ENCODE measurements at regions not wholly inside any gene's neighbourhood (a gene's known extent, or its start where the extent isn't known, plus 50 kb on each side); places are given as distances from the start of the nearest gene placed in this dataset.
"Not testable (repeated sequence)": the region's sequence is repeated elsewhere in the genome, so short reads cannot be mapped to it uniquely, and the experiment has no call there.

DNA sequence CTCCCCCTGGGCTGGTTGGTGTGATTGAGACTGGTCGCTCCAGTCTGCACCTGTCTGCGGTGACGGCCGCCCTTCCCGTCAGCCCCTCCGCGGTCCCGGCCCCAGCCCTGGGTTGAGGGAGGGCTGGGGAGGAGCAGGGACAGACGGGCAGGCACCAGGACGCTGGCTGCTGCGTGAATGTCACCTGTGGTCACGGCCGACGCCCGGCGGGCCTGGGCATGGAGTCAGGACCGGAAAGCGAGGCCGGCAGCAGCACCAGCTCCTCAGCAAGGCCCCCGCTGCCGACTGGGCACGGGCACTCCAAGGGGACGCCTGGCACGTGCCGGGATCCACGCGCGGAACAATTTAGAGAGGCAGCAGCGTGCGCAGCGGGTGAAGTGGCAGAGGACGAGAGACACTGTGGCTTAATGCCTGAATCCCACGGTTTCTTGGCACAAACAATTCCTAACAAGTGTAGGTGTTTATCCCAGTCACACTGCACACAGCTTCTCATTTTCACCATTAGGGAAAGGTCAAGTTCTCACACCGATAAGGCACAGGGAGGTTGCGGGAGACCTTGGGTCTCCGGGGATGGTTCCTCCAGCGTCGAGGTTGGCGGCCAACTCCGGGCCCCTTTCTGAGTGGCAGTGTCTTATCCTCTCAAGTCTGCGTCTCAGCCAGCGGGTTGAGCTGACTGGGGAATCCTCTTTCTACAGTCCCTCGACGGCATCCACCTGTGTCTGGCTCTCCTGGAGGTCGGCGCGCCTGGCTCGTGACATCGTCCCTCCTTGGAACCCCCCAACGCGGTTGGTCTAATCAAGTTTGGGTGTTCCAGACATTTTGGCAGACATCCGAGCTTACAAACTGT is 66.4 kb upstream of the ADGRA1 start:
- DNase-seq (ENCODE audit: low read depth in 4 of 4, low spot score in 2 of 4) = no peak

DNA sequence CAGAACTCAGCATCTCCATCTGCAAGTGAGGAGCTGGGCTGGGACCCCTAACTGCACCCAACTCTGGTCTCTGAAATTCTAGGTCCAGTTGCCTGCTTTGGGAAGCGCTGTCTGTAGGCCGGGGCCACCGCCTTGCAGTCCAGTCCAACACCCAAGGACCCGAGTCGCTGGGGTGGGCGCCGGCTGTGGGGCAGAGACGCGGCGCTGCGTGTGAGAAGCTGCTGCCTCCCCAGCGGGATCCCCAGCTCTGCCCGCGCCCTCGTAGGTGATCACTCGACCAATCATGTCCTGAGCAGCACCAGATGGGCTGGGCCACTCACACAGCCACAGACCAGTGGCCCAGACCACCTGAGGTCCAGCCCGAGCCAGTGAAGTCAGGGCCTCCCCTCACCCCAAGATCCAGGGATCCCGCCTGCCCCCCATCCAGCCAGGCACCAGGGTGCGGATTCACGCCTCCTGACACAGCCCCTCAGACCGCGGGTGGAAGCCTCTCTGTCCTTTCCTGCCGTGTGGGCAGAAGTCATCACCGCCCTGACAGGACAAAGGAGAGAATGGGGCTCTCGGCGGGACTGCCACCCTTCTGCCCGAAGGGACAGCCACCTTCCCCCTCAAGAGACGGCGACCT is 67.4 kb upstream of the ADGRA1 start:
- no peak for DNase-seq (ENCODE audit: low read depth in 4 of 4, low spot score in 2 of 4)

DNA sequence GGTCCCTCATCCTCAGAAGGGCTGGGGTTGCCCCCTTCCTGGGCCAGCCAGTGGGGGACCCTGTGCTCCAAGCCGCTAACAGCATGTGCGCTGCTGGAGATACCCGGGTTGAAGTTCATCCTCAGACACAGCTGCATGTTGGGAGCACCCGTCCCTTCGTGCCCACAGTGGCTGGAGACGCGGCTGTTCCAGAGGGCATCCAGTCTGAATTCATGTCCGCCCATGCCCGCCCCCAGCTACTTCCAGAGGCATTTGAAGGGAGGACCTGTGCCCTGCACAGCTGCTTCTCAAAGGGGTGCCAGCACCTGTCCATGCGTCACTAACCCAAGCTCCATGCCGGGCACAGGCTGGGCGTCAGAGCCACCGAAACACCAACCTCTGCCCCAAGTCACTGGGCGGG is 68.1 kb upstream of the ADGRA1 start:
- no peak for DNase-seq (ENCODE audit: low read depth in 4 of 4, low spot score in 2 of 4)

DNA sequence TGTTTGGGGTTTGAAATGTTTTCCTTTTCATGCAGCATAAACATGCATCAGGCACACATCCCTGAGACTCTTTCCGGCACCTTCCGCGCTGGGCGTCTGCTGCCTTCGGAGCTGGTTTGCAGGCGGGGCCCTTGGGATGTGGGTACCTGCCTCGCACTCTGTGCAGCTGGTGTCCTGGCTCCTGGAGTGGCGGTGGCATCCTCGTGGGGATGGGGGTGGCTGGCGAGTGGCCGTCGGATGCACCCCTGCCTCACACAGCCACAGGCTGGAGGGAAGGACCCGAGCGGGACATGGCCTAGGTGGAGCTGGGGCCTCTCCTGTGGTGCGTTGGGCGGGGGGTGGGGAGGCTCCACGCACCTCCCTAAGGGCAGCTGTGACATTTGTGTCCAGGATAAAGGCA is 68.5 kb upstream of the ADGRA1 start:
- no peak for DNase-seq (ENCODE audit: low read depth in 4 of 4, low spot score in 2 of 4)

DNA sequence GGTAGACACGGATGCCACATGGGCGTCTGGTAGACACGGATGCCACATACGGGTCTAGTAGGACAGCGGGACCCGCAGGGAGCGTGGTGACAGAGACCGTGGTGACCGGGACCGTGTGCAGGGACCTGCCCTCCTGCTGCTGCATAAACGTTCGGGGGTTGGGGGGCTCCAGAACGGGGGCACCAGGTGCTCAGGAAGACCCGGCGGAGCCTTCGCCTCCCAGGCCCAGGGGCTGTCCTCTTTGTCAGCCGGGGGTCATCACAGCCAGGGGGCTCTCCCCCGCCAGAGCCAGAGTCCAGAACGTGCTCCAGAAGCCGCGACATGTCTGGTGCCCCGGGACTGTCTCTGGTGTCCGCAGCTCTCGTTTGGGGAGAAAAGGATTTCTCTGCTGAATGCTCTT is 69.2 kb upstream of the ADGRA1 start:
- no peak for DNase-seq (ENCODE audit: low read depth in 4 of 4, low spot score in 2 of 4)

DNA sequence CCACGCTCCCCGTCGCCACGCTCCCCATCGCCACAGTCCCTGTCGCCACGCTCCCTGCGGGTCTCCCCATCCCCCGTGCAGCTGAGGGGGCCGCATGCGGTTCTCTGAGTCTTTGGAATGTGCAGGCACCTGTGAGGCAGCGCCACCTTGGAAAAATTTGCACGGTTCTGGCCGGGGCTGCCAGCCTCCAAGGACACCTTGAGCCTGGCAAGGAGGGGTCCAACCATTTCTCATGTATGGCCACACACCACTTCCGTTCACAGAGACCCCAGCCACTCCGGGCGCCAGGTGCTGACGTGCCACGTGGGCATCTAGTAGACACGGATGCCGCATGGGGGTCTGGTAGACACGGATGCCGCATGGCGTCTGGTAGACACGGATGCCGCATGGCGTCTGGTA is 70.5 kb upstream of the ADGRA1 start:
- no peak for DNase-seq (ENCODE audit: low read depth in 4 of 4, low spot score in 2 of 4)

DNA sequence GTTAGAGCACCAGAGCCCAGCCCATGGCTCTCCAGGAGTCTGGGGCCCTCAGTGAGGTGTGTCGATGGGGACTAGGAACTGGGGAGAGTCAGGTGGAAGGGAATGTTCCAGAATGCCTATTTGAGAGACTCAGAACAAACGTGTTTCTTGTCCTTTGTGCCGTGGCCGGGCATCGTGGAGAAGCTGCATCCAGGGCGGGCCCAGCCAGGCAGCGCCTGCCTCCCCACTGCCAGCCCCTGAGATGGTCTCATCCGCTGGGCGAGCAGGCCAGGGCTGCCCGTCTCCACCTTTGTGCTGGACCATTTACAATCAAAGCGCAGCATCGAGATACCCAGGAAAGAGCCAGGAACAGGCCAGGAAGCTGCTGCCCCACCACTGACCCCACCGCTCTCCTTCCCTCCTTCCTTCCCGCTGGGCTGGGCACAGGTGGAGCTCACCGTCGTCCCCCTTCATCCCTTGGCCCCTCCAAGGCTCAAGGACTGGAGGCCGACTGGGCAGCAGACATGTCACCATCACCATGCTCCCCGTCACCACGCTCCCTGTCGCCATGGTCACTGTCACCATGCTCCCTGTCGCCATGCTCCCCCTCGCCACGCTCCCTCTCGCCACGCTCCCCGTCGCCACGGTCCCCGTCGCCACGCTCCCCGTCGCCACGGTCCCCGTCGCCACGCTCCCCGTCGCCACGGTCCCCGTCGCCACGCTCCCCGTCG is 71.1 kb upstream of the ADGRA1 start:
- no peak for DNase-seq (ENCODE audit: low read depth in 4 of 4, low spot score in 2 of 4)

DNA sequence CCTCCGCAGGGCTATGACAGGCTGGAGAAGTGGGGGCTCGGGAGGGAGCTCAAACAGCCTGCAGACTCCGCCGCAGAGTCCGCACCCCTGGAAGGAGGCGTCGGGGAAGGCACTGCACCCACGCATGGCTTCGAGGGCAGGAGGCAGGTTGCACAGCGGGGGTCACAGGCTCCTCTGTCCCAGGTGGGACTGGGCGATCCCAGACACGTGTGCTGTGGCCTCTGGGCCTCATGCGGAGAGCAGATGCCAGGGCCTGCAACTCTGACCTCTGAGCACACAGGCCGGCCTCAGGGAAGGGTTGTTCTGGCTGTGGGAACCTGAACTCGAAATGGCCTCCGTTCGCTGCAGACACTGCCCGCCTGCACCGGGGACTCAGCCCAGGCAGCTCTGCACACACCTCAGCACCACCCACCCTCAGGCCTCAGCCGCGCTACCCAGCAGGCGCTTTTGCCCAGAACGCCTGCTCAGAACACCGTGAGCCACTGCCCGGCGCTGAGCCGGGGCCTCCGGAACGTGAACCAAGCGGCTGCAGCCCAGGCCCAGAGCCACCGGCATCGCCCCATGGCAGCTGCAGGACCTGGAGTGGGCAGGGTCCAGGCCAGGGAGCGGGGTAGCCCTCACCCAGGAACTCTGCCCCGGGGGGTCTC is 71.8 kb upstream of the ADGRA1 start:
- no peak for DNase-seq (ENCODE audit: low read depth in 4 of 4, low spot score in 2 of 4)

DNA sequence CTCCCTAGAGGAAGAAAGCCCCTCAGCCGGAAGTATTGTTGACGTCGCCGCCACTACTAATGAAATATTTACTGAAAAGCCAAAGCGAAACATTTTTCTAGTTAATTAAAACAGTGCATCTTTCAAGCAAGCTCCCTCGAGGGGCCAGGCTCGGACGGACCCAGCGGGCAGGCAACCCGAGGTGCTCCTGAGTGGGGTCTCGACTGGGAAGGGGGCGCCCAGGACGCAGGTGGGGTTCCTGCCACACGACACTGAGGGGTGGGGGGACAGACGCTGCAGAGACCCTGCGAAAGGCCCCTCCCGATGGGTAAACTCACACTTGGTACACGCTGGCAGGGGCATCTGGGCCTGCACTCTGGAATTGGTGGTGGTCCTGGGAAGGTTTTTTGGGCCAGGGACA is 72.4 kb upstream of the ADGRA1 start:
- no peak for DNase-seq (ENCODE audit: low read depth in 4 of 4, low spot score in 2 of 4)

DNA sequence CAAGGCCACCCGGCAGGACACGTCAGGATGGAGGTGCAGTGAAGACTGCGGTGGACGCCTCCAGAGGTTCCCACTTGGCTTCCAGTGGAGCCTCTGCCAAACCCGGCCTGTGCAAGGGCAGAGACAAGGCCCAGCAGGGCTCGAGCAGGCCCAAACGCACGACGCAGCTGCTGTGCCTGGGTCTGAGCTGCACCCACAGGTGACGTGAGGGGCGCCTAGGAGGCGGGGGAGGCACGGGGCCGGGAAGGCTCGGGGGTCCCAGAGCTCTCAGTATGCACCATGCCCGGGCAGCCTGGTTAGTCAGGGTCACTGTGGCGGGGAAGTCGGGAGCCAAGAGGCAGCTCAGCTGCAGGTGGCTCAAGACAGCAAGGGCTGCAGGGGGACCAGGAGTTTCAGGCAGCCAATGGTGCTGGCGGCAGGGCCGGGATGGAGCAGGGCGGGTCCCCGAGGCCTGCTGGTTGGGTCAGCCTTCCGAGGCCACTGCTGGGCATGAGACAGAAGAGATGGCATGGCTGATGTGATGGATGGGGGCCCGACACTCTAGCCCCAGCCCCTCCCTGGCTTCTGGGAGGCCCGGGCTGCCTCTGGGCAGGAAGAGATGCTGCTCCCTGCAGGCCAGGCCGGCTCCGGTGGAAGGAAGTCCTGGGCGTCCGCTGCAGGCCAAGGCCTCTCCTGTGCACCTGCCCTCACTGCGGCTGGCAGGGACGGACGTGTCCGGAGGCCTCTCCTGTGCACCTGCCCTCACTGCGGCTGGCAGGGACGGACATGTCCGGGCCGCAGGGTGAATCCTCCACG is 72.2 kb upstream of the CFAP46 start:
- no peak for DNase-seq (ENCODE audit: low read depth in 4 of 4, low spot score in 2 of 4)

DNA sequence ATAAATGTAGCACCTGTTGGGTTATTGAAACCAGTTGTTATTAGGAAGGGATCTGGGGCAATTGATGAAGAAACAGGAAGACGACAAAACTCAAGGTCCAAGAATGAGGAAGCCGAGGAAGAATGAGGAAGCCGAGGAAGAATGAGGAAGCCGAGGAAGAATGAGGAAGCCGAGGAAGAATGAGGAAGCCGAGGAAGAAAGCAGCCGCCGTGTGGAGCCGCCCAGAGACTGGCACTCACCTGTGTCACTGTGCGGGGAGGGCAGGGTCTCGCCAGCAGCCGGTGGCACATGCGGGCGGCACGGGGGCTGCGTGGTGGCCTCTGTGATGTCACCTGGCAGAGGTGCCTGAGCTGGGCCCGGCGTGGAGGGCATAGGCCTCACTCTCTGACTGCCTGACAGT is 71.1 kb upstream of the CFAP46 start:
- no peak for DNase-seq (ENCODE audit: low read depth in 4 of 4, low spot score in 2 of 4)

DNA sequence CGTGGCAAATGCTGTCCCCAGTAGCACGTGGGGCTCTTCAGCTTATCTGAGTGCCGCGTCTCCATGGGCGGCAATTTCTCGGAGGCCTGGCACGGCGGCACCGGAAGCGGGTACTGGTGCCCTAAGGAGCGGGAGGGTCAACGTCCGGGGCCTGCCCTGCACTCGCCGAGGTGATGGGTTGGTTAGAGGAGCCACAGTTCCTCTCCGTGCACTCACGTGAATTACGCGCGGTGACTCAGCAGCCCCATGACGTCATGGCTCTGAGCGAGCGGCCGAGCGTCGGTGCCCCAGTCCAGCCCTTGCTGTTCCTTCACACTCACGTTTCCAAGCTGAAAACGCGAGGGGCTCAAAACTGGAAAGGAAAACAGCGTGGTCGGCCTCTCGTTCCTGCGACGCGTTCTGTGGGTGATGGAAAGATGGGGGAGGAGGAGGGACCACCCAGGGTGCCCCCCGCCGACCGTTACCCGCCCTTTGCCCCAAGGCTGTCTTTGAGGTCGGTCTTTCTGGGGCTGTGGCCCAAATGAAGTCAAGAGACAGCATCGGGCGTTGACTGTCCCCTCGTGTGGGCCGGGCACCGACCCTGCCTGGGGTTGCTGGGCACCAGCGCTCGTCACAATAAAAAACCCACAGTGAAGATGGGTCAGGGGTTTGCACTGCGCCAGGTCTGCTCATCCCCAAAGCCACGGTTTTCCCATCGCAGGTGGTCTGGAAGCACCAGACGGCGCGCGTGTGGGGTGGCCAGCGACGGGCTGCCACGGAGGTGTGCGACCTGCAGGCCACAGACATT is 70.4 kb upstream of the CFAP46 start:
- no peak for DNase-seq (ENCODE audit: low read depth in 4 of 4, low spot score in 2 of 4)

DNA sequence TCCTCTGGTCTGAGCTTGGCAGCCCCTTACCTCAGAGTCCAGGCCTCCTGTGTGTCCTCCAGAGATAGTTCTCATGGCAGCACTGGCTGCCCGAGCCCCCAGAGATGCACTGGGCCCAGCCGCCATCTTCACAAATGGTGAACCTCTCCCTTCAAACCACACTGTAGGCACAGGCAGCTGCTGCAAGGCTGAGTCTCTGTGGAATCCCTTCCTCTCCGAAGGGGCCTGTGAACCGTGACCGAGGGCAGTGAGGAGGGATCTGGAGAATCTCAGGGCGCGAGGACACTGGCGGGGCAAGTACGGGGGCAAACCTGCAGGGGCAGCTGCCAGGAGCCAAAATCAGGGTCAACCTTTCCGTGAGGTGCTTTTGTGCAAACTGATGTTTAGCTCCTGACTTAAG is 69.5 kb upstream of the CFAP46 start:
- DNase-seq (ENCODE audit: low read depth in 4 of 4, low spot score in 2 of 4) = no peak

DNA sequence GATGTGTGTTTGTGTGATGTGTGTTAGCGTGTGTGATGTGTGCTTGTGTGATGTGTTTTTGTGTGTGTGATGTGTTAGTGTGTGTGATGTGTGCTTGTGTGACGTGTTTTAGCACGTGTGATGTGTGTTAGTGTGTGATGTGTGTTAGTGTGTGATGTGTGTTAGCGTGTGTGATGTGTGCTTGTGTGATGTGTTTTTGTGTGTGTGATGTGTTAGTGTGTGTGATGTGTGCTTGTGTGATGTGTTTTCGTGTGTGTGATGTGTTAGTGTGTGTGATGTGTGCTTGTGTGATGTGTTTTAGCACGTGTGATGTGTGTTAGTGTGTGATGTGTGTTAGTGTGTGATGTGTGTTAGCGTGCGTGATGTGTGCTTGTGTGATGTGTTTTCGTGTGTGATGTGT is 69.0 kb upstream of the CFAP46 start:
- not testable (repeated sequence) for DNase-seq (ENCODE audit: low read depth in 4 of 4, low spot score in 2 of 4)

DNA sequence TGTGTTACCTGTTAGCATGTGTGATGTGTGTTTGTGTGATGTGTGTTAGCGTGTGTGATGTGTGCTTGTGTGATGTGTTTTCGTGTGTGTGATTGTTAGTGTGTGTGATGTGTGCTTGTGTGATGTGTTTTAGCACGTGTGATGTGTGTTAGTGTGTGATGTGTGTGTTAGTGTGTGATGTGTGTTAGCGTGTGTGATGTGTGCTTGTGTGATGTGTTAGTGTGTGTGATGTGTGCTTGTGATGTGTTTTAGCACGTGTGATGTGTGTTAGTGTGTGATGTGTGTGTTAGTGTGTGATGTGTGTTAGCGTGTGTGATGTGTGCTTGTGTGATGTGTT is 68.4 kb upstream of the CFAP46 start:
- DNase-seq (ENCODE audit: low read depth in 4 of 4, low spot score in 2 of 4) = not testable (repeated sequence)

DNA sequence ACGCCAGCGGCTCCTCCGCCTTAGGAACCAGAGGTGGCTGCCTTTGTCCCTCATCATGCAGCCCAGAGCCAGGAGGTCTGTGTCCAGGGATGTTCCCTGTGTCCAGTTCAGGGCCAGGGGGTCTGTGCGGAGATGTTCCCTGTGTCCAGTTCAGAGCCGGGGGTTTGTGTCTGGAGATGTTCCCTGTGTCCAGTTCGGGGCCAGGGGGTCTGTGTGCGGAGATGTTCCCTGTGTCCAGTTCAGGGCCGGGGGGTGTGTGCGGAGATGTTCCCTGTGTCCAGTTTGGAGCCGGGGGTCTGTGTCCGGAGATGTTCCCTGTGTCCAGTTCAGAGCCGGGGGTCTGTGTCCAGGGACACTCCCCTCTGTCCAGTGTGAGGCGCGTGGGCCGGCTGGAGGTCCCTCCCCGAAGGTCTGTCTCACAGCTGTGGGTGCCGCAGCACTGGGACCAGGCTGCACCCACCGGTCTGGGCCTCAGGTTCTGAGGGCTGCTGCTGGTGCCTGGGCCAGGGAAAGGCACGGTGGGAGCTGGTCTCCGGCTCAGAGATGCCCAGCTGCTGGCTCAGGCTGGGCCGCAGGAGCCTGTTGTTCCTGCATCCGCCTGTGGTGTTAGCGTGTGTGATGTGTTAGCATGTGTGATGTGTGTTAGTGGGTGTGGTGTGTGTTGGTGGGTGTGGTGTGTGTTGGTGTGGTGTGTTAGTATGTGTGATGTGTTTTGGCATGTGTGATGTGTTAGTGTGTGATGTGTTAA is 67.9 kb upstream of the CFAP46 start:
- no peak for DNase-seq (ENCODE audit: low read depth in 4 of 4, low spot score in 2 of 4)

DNA sequence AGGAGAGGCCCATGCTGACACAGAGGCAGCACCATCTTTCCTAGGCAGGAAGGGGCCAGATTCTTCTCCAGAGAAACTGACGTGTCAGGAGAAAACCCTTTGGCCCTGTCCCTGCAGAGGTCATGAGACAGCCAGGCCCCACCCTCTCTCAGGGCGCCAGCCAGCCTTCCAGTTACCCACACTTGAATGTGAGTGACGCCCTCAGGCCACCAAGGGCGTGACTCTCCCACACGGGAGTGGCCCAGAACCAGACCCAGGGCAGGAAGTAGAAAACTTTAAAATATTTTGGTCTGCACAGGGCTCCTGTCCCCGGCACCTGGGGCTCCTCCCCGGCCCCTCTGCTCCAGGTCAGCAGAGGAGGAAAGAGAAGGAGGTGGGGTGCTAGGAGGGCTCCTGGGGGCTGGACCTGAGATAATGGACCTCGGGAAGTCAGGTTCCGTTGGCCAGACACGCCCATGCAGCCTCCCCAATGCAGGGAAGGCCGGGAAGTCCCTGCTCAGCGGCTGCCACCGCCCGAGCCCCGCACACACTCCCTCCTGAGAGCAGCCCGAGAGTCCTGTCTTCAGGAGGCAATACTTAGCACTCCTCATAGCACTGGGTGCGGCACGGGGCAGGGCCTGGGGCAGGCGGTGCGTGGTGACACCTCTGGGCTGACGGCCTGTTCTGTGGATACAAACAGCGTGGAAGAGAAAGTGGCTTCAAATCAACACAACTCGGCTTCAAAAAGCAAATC is 67.0 kb upstream of the CFAP46 start:
- DNase-seq (ENCODE audit: low read depth in 4 of 4, low spot score in 2 of 4) = no peak

DNA sequence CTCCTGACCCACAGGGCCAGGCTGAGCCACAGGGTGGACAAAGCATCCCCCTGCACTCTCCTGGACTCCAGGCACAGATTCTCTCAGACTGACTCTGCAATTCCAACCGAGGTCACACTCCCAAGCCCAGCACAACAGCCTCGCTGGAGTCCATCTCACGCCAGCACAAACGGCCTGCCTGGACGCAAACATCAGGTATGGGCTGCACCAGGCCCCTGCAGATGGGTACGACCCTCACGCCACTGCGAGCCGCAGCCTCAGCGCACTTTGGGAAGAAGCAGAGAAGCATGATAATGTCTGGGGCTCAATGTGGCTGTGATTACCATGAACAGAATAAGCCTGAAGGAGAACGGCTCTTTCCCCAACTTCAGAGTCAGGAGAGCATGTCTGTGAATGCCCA is 66.4 kb upstream of the CFAP46 start:
- no peak for DNase-seq (ENCODE audit: low read depth in 4 of 4, low spot score in 2 of 4)

DNA sequence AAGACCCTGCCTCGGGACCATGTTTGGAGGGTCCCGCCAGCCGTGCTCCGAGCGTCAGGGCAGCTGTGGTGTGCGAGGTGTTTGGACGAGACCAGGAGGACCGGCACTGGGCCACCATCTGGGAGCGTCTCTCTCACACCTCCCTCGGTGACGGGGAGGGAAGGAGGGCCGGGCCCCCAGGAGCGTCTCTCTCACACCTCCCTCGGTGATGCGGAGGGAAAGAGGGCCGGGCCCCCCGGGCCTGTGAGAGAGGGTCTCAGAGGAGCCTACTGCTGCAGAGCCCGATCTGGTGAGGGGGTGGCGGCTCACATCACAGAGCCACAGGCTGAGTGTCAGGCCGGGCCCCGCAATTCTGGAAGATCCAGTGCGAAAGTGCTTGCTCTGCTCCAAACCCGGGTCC is 65.8 kb upstream of the CFAP46 start:
- no peak for DNase-seq (ENCODE audit: low read depth in 4 of 4, low spot score in 2 of 4)
